Erythroblast (primary cell): ENCODE measurements at regions not wholly inside any gene's neighbourhood (a gene's known extent, or its start where the extent isn't known, plus 50 kb on each side); places are given as distances from the start of the nearest gene placed in this dataset.

Experiments
- DNase-seq, 2 experiments: peaks; one replicate each; lab custom pipeline; 2025; lab: John Stamatoyannopoulos, UW
- GATA1 ChIP-seq: IDR thresholded peaks from 2 replicates; pipeline ENCODE4 v1.6.1; 2011; ENCODE audit warnings: low read depth, mild to moderate bottlenecking, control low read depth, low read length, moderate library complexity
- POLR2A ChIP-seq: IDR thresholded peaks from 2 replicates; pipeline ENCODE4 v1.6.1; 2011; ENCODE audit warnings: mild to moderate bottlenecking, low read length

DNA sequence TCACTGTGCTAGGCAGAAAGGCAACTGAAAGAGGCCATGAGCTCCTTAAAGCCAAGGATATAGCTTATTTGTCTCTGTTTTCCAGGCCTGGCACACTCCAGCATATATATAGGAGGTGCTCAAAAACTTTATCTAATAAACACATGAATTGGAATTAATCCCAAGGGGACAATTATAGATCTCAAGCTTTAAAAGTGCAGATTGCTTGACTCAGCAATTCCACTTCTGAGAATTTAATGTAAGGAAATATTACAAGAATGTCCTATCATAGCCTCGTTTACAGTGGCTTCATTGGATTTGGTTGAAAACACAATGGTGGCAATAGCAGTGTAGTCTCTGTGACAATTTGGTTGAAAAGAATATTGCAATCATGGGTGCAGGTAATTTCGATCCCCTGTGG lies 267.3 kb downstream of the SHQ1 start:
- DNase-seq, result no peak
- no peak for TF ChIP-seq GATA1
- no peak for TF ChIP-seq POLR2A

DNA sequence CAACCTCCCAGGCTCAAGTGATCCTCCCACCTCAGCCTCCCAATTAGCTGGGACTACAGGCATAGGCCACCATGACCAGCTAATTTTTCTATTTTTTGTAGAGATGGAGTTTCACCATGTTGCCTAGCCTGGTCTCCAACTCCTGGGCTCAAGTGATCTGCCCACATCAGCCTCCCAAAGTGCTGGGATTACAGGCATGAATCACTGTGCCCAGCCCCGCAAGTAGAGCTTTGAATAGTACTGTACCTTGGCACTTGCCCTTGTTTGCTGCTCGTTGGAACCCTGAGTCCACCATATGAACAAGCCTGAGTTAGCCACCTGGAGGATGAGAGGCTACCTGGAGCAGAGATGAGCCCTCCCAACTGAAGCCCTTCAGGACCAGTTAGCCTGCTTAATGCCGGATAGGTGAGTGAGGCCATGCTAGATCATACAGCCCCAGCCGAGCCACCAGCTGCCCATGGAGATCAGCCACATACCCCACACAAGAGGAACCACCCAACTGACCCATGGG lies 267.9 kb downstream of the SHQ1 start:
- TF ChIP-seq GATA1 (no peak), POLR2A (no peak)
- no peak for DNase-seq

DNA sequence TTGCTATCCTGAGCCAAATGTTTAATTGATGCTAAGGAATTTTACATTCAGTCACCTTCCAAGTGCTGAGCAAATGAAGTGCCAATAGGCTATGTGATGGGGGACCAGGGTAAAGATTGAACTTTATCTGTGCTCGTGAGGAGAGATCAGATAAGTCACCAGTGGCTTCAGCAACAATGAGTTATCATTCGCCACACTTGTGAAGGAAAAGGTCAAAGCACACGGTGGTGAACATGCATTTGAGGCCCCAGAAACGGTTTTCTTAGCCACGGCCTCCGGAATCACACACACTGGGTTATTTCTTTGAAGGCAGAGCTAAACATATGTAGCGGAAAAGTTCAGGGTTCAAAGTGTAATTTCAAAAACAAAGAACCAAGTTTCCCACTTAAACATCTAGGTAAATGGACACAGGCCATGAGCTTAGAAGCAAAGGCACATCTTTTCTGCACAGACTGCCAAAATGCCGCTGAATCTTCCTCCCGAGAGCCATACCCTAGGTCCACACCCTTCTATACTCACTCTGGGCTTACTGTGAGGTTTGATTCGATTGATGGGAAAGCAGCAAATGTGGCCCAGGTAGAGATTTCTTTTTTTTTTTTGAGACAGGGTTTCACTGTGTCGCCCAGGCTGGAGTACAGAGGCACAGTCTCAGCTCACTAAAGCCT lies 268.5 kb downstream of the SHQ1 start:
- TF ChIP-seq POLR2A (no peak), GATA1 (no peak)
- DNase-seq, result peak; percentile 10 to 51

DNA sequence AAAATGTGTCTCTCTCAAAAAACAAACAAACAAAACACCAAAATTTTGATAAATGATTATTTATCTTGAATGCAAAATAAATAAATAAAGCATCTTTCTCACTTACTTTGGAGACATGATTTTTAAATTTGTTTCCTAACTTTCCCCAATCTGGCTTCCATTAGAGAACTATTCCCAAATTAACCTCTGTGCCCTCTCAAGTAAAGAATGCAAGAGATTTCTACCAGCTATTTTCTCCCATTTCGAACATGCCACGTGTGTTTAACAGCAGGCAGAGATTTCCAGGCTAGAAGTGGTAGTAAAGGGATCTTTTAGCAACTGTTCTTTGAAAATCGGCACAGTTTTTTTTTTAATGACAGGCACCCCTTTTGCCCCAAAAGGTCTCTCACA lies 269.1 kb downstream of the SHQ1 start:
- no peak for TF ChIP-seq GATA1
- TF ChIP-seq POLR2A, result no peak
- no peak for DNase-seq

DNA sequence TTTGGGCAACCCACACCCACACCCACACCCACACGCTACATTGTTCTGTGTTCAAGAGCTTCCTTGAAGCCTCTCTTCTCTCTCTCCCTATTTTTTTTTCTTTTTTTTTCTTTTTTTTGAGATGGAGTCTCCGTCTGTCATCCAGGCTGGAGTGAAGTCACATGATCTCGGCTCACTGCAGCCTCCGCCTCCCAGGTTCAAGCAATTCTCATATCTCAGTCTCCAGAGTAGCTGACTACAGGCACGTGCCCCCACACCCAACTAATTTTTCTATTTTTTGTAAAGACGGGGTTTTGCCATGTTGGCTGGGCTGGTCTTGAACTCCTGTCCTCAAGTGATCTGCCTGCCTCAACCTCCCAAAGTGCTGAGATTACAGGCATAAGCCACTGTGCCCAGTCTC lies 271.1 kb downstream of the SHQ1 start:
- DNase-seq, result no peak
- TF ChIP-seq POLR2A (no peak), GATA1 (no peak)

DNA sequence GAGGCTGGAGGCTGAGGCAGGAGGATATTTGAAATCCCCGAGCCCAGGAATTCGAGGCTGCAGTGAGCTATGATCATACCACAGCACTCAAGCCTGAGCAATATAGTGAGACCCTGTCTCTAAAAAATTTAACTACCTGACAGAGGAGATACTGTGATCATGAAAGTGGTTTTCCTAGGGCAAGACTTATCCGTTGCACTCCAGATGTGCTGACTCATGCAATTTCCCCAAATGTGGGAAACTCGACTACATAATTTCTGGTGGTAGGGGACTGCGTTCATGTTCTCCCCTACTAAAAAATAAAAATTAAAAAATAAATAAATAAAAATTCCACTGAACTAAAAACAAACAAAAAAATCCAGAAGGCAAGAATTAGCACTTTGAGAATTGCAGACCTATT lies 271.7 kb downstream of the SHQ1 start:
- TF ChIP-seq POLR2A (no peak), GATA1 (no peak)
- DNase-seq, result peak in 1 of 2 experiments; percentile 19

DNA sequence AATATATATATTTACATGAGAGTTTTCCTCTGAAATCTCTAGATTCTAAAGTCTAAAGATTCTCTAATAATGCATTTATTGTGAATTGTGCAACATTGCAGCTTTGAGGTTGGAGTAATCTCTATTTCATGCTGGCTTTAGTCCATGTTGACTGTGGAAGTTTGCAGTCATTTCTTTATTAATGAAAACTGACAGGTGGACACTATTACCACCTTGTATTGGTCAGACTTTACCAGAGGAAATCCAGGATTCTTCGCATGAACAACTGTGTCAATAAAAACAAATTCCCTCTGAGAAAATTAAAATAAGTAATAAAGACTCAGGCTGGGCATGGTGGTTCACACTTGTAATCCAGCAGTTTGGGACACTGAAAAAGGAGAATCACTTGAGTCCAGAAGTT lies 274.1 kb downstream of the SHQ1 start:
- no peak for DNase-seq
- TF ChIP-seq POLR2A, result no peak
- TF ChIP-seq GATA1, result no peak

DNA sequence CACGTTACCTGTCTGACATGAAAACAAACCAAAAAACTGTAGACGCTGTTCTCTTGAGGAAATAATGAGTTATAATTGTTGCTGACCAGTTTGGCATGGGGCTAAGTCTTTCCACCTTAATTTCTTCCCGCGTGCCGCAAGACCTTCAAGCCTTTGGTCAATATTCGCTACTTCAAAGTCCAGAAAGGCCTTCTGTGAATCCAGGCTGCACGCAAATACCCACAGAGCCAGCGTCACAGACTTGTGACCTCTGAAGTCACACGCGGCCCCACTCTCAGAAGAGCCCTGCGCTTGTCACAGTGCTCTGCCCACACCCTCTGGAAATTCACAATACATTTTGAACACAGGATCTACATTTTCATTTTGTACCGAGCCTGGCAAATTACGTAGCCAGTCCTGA lies 275.2 kb downstream of the SHQ1 start:
- no peak for TF ChIP-seq GATA1
- TF ChIP-seq POLR2A, result no peak
- no peak for DNase-seq

DNA sequence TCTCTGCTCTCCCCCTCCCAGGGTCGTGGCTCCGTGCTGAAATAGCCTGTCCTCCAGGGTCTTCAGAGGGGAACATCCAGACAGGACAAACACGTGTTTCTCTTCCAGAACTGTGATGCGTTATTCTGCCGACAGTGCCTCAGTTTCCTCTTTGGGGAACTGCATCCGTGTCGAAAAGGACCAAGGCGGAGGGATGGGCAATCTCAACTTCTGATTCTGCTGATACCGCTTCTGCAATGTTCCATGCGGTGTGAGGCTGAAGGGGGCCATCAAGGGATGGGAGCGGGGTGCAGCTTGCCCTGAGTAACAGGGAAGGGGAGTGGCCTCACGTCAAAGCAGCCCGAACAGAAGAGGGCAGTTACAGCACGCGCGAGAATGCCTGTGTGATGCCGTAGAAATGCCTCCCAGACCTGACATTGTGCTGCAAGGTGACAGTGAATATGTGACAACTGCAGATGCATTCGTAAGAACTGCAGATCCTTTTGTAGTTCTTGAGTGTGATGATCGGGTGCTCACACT lies 275.7 kb downstream of the SHQ1 start:
- no peak for DNase-seq
- TF ChIP-seq POLR2A, result no peak
- no peak for TF ChIP-seq GATA1

DNA sequence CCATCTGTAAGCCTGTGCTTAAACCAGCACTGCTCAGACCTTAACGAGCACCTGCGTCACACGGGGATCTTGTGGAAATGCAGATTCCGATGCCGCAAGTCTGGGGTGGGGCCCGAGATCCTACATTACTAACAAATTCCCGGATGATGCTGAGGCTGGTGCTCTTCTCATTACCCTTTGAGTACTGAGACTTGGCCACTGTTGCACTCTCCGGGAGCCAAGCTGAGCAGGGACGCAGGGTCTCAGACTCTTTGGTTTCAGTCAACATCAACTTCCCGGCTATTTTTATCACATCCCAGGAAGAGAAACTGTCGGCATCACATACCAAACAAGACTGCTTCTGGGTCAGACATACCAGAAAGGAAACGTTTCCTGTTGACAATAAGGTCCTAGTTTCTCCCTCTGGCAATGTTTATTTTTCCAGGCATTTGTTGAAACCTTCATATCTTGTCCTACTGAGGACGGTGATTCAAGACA lies 276.6 kb downstream of the SHQ1 start:
- no peak for TF ChIP-seq GATA1
- no peak for TF ChIP-seq POLR2A
- DNase-seq, result no peak

DNA sequence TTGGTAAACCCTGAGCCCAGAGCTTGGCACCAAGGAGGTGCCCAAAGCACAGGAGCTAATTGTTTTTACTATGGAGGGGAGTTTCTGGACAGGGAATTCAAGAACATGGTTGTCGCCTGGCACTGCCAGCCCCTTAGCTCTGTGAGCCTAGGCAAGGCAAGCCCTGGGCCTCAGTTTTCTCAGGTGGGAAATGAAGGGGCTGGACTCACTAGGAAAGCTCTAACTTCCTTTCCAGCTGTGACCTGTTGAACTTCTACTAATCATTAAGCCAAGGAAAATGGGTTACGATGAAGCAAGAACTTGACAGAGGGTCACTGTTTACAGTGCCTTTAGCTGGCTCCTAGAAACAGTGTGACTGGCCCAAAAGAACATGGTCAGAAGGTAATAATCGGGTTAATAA lies 277.2 kb downstream of the SHQ1 start:
- DNase-seq, result no peak
- TF ChIP-seq GATA1 (no peak), POLR2A (no peak)

DNA sequence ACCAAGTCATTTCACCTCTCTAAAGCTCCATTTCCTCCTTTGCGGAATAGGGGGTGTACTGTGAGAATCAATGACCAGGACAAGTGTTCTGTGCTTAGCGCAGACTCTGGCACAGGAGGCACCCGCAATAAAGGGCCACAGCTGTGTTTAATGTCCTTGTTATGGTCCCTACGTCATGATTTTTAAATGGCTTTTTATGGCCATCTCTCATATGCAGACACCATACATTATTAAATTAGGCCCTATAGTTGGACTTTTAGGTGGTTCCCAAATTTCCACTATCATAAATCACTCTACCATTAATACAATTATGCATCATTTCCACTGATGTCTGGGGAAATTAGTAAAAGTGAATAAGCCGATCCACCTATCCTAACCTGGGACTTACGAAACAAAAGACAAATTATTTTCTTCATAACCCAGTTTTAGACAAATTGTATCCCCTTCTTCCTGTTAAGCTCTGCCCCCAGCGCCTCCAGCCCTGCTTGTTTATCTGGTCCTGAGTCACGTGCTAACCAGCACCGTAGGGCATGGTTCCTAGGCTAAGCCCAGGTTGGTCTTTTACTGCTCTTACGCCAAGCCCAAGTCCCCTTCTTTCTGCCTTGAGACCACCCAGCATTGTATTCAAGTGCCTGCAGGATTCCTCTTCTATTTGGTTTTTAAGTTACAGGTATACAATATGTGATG lies 278.3 kb downstream of the SHQ1 start:
- TF ChIP-seq GATA1 (no peak), POLR2A (no peak)
- DNase-seq, result no peak

DNA sequence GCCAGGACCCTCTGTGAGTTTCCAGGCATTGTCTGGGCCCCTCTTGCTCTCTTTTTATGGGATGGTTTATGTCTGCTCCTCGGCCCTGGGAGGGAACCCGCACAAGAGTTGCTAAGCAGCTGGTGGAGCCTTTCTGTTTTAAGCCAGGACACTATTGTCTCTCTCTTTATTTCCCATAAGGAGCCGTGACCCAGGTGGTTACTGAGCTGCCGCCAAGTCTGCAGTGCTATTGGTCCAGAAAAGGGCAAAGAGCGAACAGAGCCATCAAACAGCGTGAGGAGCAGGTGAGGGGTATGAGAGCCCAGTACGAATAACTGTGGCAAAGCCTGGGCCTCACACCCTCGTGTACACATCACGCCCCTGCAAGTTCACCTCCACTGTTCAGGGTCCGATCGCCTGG lies 280.2 kb downstream of the SHQ1 start:
- DNase-seq, result no peak
- TF ChIP-seq GATA1 (no peak), POLR2A (no peak)

DNA sequence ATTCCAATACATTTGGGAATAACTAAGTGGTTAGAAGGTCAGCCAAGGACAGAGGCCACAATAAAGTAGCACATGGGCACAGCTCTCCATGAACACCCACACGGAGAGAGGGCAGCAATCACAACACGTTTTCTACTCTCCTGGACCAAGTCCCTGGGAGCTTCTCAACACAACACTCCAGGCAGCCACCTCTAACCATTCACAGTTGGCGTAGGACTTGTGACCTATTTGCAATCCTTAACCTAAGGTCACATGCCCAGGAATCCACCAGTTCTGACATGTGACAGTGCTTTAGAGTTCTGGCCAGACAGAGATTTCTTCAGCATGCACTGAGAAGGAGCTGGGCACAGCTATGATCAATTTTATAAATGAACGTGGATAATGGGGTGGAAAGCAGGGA lies 280.8 kb downstream of the SHQ1 start:
- DNase-seq, result no peak
- TF ChIP-seq GATA1 (no peak), POLR2A (no peak)

DNA sequence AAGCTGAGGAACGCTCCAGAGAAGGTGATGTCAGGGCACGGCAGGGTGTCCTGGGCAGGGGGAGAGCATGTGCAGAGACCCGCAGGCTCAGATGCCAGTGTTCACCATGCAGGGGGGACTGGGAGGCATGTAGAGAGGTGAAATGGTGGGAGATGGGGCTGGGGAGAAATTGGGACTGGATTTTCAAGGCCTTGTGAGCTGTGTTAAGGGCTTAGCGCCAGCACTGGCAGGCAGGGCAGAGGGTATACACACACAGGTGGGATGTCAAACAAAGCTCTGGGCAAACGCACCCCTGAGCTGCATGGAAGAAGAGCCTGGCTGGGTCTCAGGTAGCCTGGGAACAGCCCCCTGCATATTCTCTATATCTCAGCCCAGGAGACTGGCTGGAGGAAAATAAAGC lies 282.7 kb downstream of the SHQ1 start:
- no peak for TF ChIP-seq GATA1
- no peak for TF ChIP-seq POLR2A
- DNase-seq, result no peak
